Rectal smooth muscle tissue (tissue), 1 donor: ENCODE measurements at regions not wholly inside any gene's neighbourhood (a gene's known extent, or its start where the extent isn't known, plus 50 kb on each side); places are given as distances from the start of the nearest gene placed in this dataset.

ENCODE experiments used
- H3K27ac ChIP-seq: one replicate; pipeline ENCODE4 v1.7.0; 2013; ENCODE audit warnings: low read depth, low read length, inconsistent platforms
- H3K27me3 ChIP-seq: one replicate; pipeline ENCODE4 v1.7.0; 2013; ENCODE audit warnings: low read length; ENCODE audit not compliant: control insufficient read depth, insufficient read depth
- H3K36me3 ChIP-seq: one replicate; pipeline ENCODE4 v1.7.0; 2013; ENCODE audit warnings: low read length; ENCODE audit not compliant: control insufficient read depth, insufficient read depth
- H3K4me1 ChIP-seq: one replicate; pipeline ENCODE4 v1.7.0; 2013; ENCODE audit warnings: low read length; ENCODE audit not compliant: control insufficient read depth, insufficient read depth
- H3K4me3 ChIP-seq: one replicate; pipeline ENCODE4 v1.7.0; 2013; ENCODE audit warnings: low read length
- H3K9ac ChIP-seq: one replicate; pipeline ENCODE4 v1.7.0; 2013; ENCODE audit warnings: low read length

DNA sequence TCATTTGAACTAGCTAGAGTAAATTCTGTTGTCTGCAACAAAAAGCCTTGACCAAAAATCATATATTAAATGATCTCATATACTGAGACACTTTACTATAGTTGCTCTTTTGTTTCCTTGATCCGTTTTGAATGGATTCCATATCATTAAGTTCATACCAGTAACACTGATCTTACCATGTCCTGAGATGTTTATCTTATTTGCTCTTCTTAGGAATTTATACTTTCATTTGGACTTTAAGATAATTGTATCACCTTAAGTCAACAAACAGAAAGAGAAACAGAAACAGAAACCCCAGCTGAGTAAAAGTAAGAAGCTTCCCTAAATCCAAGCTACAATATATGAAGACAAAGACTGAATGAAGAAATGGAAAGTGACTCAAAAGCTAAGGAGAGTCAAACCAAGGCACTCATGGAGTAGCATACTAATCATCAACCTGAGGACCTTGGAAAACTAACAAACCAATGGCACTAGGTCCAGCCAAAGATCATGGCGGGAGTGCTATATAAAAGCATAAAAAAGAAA, 106.5 kb upstream of the COX10 start:
- Histone ChIP-seq H3K4me3 (no peak overlapping the region), H3K4me1 (no peaks in the 10 kb centered on the region), H3K9ac (no peak overlapping the region), H3K27ac (no peak overlapping the region), H3K36me3 (no peaks in the 10 kb centered on the region), H3K27me3 (no peaks in the 10 kb centered on the region)

DNA sequence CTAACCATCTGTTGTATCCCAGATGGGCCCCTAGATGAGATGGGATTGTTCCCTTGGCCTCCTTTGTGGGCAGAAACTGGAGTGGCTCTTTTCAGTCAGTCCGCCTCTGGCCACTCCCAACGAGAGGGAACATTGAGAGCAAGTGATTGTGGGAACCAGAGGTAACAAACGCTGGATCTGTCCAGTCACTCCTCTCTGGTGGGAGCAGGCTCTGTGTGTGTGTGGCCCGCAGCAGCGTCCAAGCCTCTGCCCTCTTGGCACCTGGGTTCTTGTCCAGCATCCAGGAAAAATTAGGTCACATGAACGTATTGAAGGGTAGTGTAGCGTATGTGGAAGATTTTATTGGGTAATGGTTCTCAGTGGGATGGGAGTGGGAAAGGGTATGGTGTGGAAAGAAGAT, 101.9 kb upstream of the COX10 start:
- Histone ChIP-seq H3K4me3 (no peak overlapping the region), H3K4me1 (no peaks in the 10 kb centered on the region), H3K27me3 (no peaks in the 10 kb centered on the region), H3K27ac (no peak overlapping the region), H3K36me3 (no peaks in the 10 kb centered on the region), H3K9ac (no peak overlapping the region)

GRCh38 chr17:13970531-13970930, 98.8 kb upstream of the COX10 start:
- Histone ChIP-seq H3K36me3 (no peaks in the 10 kb centered on the region), H3K9ac (no peak overlapping the region), H3K4me3 (no peak overlapping the region), H3K4me1 (no peaks in the 10 kb centered on the region), H3K27me3 (no peaks in the 10 kb centered on the region), H3K27ac (no peak overlapping the region)

- no peak overlapping the region for H3K4me3 ChIP-seq
- H3K4me1 ChIP-seq = no peaks in the 10 kb centered on the region
- H3K9ac ChIP-seq = no peak overlapping the region
- H3K36me3 ChIP-seq = no peaks in the 10 kb centered on the region
- no peak overlapping the region for H3K27ac ChIP-seq
- H3K27me3 ChIP-seq = no peaks in the 10 kb centered on the region
Observed at GRCh38 chr17:13973960-13974651, 95.2 kb upstream of the COX10 start.

DNA sequence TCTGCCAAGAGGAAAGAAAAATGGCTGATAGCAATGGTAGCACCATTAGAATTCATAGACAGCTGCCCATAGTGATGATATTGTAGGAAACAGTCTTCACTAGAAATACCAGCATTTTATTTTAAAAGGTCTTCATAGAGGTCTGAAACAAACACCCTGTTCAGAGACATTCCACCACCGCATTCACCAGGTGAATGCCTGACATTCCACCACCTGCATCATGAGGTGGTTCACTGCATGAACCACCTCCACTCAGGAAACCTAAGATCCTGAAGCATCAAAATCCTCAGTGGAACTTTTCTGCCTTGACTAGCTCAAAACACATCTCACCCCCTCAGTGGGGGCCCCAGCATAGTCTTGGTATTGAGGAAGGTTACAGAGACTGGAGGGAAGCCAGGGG, 91.5 kb upstream of the COX10 start:
- Histone ChIP-seq H3K27ac (no peak overlapping the region), H3K9ac (no peak overlapping the region), H3K4me1 (no peaks in the 10 kb centered on the region), H3K27me3 (no peaks in the 10 kb centered on the region), H3K36me3 (no peaks in the 10 kb centered on the region), H3K4me3 (no peak overlapping the region)

- Histone ChIP-seq H3K27me3 (no peaks in the 10 kb centered on the region), H3K36me3 (no peaks in the 10 kb centered on the region), H3K9ac (no peak overlapping the region), H3K4me3 (no peak overlapping the region), H3K27ac (no peak overlapping the region), H3K4me1 (no peaks in the 10 kb centered on the region)
Observed at GRCh38 chr17:13978478-13978877, 90.8 kb upstream of the COX10 start.

DNA sequence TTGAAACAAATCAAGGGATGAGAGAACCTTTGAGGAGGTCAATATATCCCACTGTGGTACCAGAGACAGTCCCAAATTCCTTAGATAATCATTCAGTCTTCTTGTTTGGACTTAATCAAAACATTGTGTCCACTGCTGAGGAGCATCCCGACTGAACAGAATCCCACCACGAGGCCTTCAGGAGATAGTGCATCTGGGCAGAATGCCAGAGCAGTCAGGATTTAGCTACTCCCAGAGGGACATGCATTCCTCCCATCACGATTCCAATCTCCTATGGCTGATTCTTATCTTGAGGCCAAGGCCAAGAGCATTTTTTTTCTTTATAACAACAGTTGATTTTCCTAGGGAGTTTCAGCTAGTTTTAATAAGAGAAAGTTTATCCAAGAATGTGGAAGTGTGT, 87.4 kb upstream of the COX10 start:
- Histone ChIP-seq H3K9ac (no peak overlapping the region), H3K4me1 (no peaks in the 10 kb centered on the region), H3K27ac (no peak overlapping the region), H3K27me3 (no peaks in the 10 kb centered on the region), H3K36me3 (no peaks in the 10 kb centered on the region), H3K4me3 (no peak overlapping the region)

- Histone ChIP-seq H3K27me3 (no peaks in the 10 kb centered on the region), H3K27ac (no peak overlapping the region), H3K9ac (no peak overlapping the region), H3K36me3 (no peaks in the 10 kb centered on the region), H3K4me1 (no peaks in the 10 kb centered on the region), H3K4me3 (no peak overlapping the region)
Observed at GRCh38 chr17:13984956-13985355, 84.3 kb upstream of the COX10 start.

DNA sequence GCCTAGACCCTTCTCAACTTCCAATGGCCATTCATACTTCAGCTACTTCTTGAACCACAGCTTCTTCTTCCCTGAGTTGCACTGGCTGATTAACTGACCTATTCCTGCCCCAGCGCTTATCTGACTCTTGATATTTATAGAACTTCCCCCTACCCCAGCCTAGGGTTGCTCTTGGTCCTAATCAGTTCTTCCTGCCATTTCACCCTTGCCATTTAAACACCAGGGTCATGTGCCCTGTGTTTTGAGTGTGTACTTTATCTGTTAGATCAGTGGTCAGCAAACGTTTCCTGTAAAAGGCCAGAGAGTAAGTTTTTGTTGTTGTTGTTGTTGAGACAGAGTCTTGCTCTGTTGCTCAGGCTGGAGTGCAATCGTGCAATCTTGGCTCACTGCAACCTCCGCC, 82.4 kb upstream of the COX10 start:
- no peak overlapping the region for H3K4me3 ChIP-seq
- H3K27ac ChIP-seq = no peak overlapping the region
- no peaks in the 10 kb centered on the region for H3K27me3 ChIP-seq
- no peak overlapping the region for H3K9ac ChIP-seq
- H3K36me3 ChIP-seq = no peaks in the 10 kb centered on the region
- H3K4me1 ChIP-seq = no peaks in the 10 kb centered on the region

DNA sequence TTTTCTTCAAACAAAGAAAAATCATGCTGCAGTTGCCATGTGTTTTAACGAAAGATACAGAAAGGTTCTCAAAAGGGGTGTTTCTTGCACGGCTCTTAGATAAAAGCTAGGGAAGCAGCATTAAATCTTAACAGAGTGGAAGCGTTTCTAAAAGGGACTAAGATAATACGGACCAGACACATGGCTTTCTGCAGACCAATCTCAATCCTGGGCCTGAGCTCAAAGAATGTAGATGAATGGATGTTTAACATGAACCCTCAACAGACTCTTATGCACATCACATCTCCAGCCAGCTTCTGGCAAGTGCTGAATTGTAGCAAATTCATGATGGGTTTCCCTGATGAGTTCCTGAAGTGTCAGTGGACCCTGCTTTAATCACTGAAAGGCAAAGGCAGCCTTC, 80.2 kb upstream of the COX10 start:
- Histone ChIP-seq H3K27me3 (no peaks in the 10 kb centered on the region), H3K27ac (no peak overlapping the region), H3K4me3 (no peak overlapping the region), H3K4me1 (no peaks in the 10 kb centered on the region), H3K9ac (no peak overlapping the region), H3K36me3 (no peaks in the 10 kb centered on the region)

DNA sequence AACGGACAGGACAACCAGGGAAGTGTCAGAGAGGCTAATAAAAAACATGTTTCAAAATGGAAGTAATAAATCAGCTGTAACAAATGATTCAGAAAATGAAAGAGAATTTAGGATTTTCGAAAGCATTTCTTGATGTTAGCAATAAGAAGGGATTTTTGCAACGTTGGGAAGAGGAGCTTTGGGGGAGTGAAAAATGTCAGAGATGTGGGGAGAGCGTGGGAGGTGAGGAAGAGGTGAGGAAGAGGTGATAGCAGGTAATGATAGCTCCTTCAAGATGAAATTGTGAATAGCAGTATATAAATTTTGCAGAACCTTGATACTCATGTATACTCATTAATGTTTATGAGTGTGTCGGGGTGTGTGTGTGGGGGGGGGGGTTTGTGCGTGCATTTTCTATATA, 76.2 kb upstream of the COX10 start:
- H3K4me1 ChIP-seq = no peaks in the 10 kb centered on the region
- no peak overlapping the region for H3K9ac ChIP-seq
- no peak overlapping the region for H3K27ac ChIP-seq
- H3K4me3 ChIP-seq = no peak overlapping the region
- H3K36me3 ChIP-seq = no peaks in the 10 kb centered on the region
- H3K27me3 ChIP-seq = no peaks in the 10 kb centered on the region

GRCh38 chr17:13994050-13994449, 75.3 kb upstream of the COX10 start:
- H3K36me3 ChIP-seq = no peaks in the 10 kb centered on the region
- no peaks in the 10 kb centered on the region for H3K27me3 ChIP-seq
- no peaks in the 10 kb centered on the region for H3K4me1 ChIP-seq
- H3K27ac ChIP-seq = no peak overlapping the region
- no peak overlapping the region for H3K9ac ChIP-seq
- H3K4me3 ChIP-seq = no peak overlapping the region

DNA sequence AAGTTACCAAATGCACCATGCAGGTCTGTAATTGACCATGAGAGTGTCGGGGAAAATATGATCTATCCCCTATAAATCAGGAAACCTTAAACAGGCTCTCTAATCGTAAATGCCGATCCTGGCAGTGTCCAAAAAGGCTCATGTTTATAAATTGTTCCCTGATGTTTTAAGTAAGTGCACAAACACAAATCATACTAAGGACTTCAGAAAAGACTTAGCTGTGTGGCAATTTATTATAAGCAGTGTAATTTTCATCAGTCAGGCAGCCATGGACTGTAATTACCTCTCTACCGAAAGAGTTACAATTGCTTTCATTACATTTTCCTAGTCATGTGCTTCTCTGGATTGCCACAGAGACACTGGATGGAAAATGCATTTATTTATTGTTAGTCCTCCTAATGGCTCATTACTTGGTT, 73.4 kb upstream of the COX10 start:
- Histone ChIP-seq H3K36me3 (no peaks in the 10 kb centered on the region), H3K27me3 (no peaks in the 10 kb centered on the region), H3K4me3 (no peak overlapping the region), H3K4me1 (no peaks in the 10 kb centered on the region), H3K9ac (no peak overlapping the region), H3K27ac (no peak overlapping the region)
